IPS DF 6.9 (cell line): ENCODE measurements at regions not wholly inside any gene's neighbourhood (a gene's known extent, or its start where the extent isn't known, plus 50 kb on each side); places are given as distances from the start of the nearest gene placed in this dataset.

Experiments
- DNase-seq: peaks from one replicate; pipeline ENCODE4 v3.0.0-alpha.2; 2013; ENCODE audit warnings: low read depth, low spot score
- H3K27ac ChIP-seq: one replicate; pipeline ENCODE4 v1.5.1; 2013; ENCODE audit warnings: low read length, control low read depth
- H3K27me3 ChIP-seq: 2 replicates; pipeline ENCODE4 v1.6.1; 2013; ENCODE audit warnings: mild to moderate bottlenecking, low read length; ENCODE audit not compliant: control insufficient read depth, insufficient read depth
- H3K36me3 ChIP-seq: 2 replicates; pipeline ENCODE4 v1.6.1; 2013; ENCODE audit warnings: low read length; ENCODE audit not compliant: control insufficient read depth, insufficient read depth
- H3K4me1 ChIP-seq: 2 replicates; pipeline ENCODE4 v1.6.1; 2013; ENCODE audit warnings: low read length; ENCODE audit not compliant: control insufficient read depth, insufficient read depth
- H3K4me3 ChIP-seq: 2 replicates; pipeline ENCODE4 v1.5.1; 2013; ENCODE audit warnings: mild to moderate bottlenecking, low read length
- H3K9me3 ChIP-seq: 2 replicates; pipeline ENCODE4 v1.6.1; 2013; ENCODE audit warnings: low read length, inconsistent platforms; ENCODE audit not compliant: control insufficient read depth, insufficient read depth
- whole genome bisulfite sequencing: extraction: QIAGEN DNeasy Blood & Tissue Kit; methylation state at CpG from one replicate; pipeline ENCODE4 v1.1.7; 2013; ENCODE audit warnings: mixed read lengths, missing lambda C conversion rate; ENCODE audit not compliant: insufficient read length, insufficient coverage; 5-methylcytosine and 5-hydroxymethylcytosine counted together

GRCh38 chr10:1824928-1825327 is 87.6 kb upstream of the ADARB2 start:
- H3K27ac ChIP-seq = no peak overlapping the region
- no peaks in the 10 kb centered on the region for H3K27me3 ChIP-seq
- DNase-seq = no peak
- WGBS = no CpG with 5 or more reads among the region's 3 CpGs
- no peak overlapping the region for H3K4me3 ChIP-seq
- no peaks in the 10 kb centered on the region for H3K4me1 ChIP-seq
- H3K9me3 ChIP-seq = no peaks in the 10 kb centered on the region
- H3K36me3 ChIP-seq = no peaks in the 10 kb centered on the region

GRCh38 chr10:1814556-1814955 is 77.2 kb upstream of the ADARB2 start:
- H3K27me3 ChIP-seq = no peaks in the 10 kb centered on the region
- no peak overlapping the region for H3K4me3 ChIP-seq
- DNase-seq = no peak
- H3K9me3 ChIP-seq = no peaks in the 10 kb centered on the region
- H3K27ac ChIP-seq = no peak overlapping the region
- peaks cover 2% of the 10 kb centered on the region for H3K4me1 ChIP-seq
- WGBS = no CpG with 5 or more reads among the region's 1 CpG
- H3K36me3 ChIP-seq = no peaks in the 10 kb centered on the region

GRCh38 chr10:1809139-1809741 is 71.9 kb upstream of the ADARB2 start:
- H3K27me3 ChIP-seq = no peaks in the 10 kb centered on the region
- H3K4me1 ChIP-seq = peaks cover 4% of the 10 kb centered on the region
- no peaks in the 10 kb centered on the region for H3K36me3 ChIP-seq
- no peak overlapping the region for H3K4me3 ChIP-seq
- no CpG with 5 or more reads among the region's 27 CpGs for WGBS
- H3K27ac ChIP-seq = no peak overlapping the region
- H3K9me3 ChIP-seq = no peaks in the 10 kb centered on the region
- no peak for DNase-seq

GRCh38 chr10:1807924-1808323 is 70.6 kb upstream of the ADARB2 start:
- no CpG with 5 or more reads among the region's 25 CpGs for WGBS
- Histone ChIP-seq H3K4me3 (no peak overlapping the region), H3K36me3 (no peaks in the 10 kb centered on the region), H3K27me3 (no peaks in the 10 kb centered on the region), H3K9me3 (no peaks in the 10 kb centered on the region), H3K4me1 (peaks cover 4% of the 10 kb centered on the region), H3K27ac (no peak overlapping the region)
- no peak for DNase-seq

GRCh38 chr10:1807196-1807595 is 69.9 kb upstream of the ADARB2 start:
- Histone ChIP-seq H3K4me3 (no peak overlapping the region), H3K27me3 (no peaks in the 10 kb centered on the region), H3K27ac (no peak overlapping the region), H3K36me3 (no peaks in the 10 kb centered on the region), H3K4me1 (peaks cover 4% of the 10 kb centered on the region), H3K9me3 (no peaks in the 10 kb centered on the region)
- DNase-seq = no peak
- no CpG with 5 or more reads among the region's 9 CpGs for WGBS

- no CpG with 5 or more reads among the region's 2 CpGs for WGBS
- H3K27ac ChIP-seq = no peak overlapping the region
- no peaks in the 10 kb centered on the region for H3K36me3 ChIP-seq
- H3K4me3 ChIP-seq = no peak overlapping the region
- no peak for DNase-seq
- no peaks in the 10 kb centered on the region for H3K4me1 ChIP-seq
- H3K9me3 ChIP-seq = no peaks in the 10 kb centered on the region
- no peaks in the 10 kb centered on the region for H3K27me3 ChIP-seq
Observed at GRCh38 chr10:1802413-1802812, 65.1 kb upstream of the ADARB2 start.

- no peak for DNase-seq
- Histone ChIP-seq H3K4me1 (no peaks in the 10 kb centered on the region), H3K27ac (no peak overlapping the region), H3K9me3 (no peaks in the 10 kb centered on the region), H3K4me3 (no peak overlapping the region), H3K36me3 (no peaks in the 10 kb centered on the region), H3K27me3 (no peaks in the 10 kb centered on the region)
- no CpG with 5 or more reads among the region's 9 CpGs for WGBS
Observed at GRCh38 chr10:1788401-1788800, 51.1 kb upstream of the ADARB2 start.
